HG03558 (cell line): ENCODE measurements at regions not wholly inside any gene's neighbourhood (a gene's known extent, or its start where the extent isn't known, plus 50 kb on each side); places are given as distances from the start of the nearest gene placed in this dataset.
"Not testable (repeated sequence)": the region's sequence is repeated elsewhere in the genome, so short reads cannot be mapped to it uniquely, and the experiment has no call there.

Experiments
- ATAC-seq: cut with Tn5 transposase; IDR thresholded peaks from one replicate; pipeline ENCODE4 v1.9.1; 2021; ENCODE audit warnings: moderate number of reproducible peaks; ENCODE audit not compliant: unreplicated experiment; ENCODE audit errors: extremely low read depth

GRCh38 chr6:120931520-120932180 lies 402.6 kb downstream of the TBC1D32 start:
- not testable (repeated sequence) for ATAC-seq

DNA sequence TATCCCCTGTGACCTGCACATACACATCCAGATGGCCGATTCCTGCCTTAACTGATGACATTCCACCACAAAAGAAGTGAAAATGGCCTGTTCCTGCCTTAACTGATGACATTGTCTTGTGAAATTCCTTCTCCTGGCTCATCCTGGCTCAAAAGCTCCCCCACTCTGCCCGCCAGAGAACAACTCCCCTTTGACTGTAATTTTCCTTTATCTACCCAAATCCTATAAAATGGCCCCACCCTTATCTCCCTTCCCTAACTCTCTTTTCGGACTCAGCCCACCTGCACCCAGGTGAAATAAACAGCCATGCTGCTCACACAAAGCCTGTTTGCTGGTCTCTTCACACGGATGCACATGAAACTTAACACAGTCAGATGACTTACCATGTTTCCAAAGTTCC lies 403.8 kb downstream of the TBC1D32 start:
- not testable (repeated sequence) for ATAC-seq

- no peak for ATAC-seq
These were observed 410.1 kb downstream of the TBC1D32 start for GRCh38 chr6:120924214-120924613.

GRCh38 chr6:120918137-120918536 lies 416.1 kb downstream of the TBC1D32 start:
- no peak for ATAC-seq

DNA sequence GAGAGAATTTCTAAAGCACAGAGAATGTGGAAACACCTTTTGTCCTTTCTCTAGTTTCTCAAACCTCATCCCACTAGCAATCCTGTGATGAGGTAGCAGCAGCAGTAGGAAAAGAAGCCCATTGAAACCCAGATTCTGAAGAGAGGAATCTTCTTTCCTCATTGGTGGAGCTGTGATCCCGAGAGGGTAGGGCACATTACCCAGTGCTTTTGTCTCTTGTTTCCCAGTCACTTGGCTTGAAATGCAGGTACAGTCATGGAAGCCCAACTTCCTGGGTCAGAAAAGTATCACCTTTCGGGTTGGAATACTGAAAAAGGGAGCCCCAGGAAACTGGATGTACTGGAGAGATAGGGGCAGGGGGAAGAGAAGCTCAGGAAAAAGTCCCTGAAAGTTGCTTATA lies 417.4 kb downstream of the TBC1D32 start:
- no peak for ATAC-seq

DNA sequence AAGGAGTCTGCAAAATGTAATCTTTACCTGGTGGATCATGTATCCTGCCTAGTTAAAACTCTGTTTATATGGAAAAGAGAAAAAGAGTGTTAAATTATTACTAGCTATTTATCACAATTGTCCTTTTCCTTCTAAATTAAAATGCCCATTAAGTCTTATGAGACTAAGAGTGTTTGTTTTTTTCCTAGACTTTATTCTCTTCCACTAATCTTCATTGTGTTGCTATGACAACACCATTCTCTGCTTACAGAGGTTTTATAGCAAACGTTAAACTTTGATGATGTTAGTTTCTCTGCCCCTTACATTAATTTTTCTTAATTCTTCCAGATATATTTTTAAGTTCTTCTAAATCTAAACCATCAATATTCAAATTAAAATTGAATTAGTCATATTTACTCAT lies 420.8 kb downstream of the TBC1D32 start:
- ATAC-seq = no peak

DNA sequence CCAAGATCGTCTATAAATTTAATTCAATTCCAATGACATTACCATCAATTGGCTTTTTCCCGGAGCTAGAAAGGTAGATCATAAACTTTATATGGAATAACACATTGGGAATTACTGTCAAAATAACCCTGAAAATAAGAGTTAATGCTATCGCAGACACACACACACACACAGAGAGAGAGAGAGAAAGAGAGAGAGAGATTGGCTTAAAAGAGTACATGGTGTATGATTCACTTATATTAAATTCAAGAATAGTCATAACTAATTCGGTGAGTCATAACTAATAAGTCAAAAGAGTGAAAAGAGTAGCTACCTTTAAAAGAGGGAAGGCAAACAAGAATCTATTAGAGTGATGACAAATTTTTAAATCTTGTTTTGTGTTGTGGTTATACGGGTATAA lies 425.5 kb downstream of the TBC1D32 start:
- ATAC-seq = no peak

GRCh38 chr6:120903836-120904235 lies 430.4 kb downstream of the TBC1D32 start:
- ATAC-seq = no peak

GRCh38 chr6:120899932-120900331 lies 434.3 kb downstream of the TBC1D32 start:
- ATAC-seq = no peak

GRCh38 chr6:120894077-120894476 lies 440.2 kb downstream of the TBC1D32 start:
- ATAC-seq = no peak

DNA sequence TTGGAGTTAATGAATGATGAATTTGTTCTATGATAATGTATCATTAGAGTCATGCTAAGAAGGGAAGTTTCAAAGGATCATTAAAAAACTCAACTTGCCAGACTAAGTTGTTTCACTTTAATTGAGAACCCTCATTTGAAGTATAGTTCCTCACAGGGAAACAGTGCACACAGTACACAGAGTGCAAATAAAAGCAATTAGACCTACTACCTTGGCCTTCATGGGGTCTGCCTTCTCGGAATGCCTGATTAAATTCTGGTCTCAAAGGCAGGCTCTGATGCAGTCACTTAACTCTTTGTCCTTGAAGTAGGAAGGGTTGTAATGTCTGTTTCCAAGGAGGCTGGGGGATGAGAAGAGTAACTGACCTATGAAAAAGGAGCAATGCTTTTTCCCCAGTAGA lies 457.3 kb downstream of the TBC1D32 start:
- ATAC-seq = no peak

- ATAC-seq = peak; percentile 57
These were observed 457.9 kb downstream of the TBC1D32 start for GRCh38 chr6:120876424-120876823.

DNA sequence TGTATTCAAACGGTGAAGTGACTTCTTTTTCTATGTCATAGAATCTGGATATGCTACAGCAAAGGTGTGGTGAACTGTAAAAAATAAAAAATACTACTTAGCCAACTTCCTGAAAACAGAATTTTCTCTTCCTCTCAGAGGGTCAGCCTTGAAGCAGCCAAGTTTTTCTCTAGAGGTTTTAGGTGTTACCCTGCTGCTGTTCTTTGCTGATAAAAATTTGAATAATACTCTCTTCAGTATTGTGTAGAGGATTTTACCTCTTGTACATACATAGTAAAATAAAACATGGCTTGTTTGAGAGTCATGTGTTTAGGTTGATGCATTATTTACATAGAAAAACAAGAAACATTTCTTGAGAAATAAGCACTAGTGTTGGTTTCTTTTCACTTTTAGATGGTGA lies 458.4 kb downstream of the TBC1D32 start:
- no peak for ATAC-seq

DNA sequence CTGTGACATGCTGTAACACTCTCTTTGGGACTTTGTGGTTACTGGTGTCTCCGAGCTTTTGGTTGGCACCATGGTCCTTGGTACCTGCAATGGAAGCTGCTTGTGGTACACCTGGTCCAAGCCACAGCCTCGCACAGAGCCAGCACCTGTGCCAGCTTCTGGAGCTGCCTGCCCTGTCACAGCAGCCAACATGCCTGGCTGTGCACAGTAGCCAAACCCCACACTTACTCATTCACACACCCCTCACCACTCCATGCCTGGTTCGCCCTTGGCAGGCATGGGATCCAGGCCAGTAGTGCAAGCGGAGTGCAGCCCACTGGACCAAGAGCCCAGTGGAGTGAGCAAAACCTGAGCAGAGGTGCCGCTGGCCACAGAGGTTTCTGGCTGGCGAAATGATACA lies 459.9 kb downstream of the TBC1D32 start:
- no peak for ATAC-seq

GRCh38 chr6:120873125-120873865 lies 461.0 kb downstream of the TBC1D32 start:
- no peak for ATAC-seq

GRCh38 chr6:120872262-120872578 lies 462.1 kb downstream of the TBC1D32 start:
- no peak for ATAC-seq

- no peak for ATAC-seq
These were observed 462.6 kb downstream of the TBC1D32 start for GRCh38 chr6:120871416-120872261.

- ATAC-seq = no peak
These were observed 464.9 kb downstream of the TBC1D32 start for GRCh38 chr6:120869397-120869796.

GRCh38 chr6:120857422-120857821 lies 476.9 kb downstream of the TBC1D32 start:
- no peak for ATAC-seq

GRCh38 chr6:120854583-120854982 lies 479.7 kb downstream of the TBC1D32 start:
- no peak for ATAC-seq

DNA sequence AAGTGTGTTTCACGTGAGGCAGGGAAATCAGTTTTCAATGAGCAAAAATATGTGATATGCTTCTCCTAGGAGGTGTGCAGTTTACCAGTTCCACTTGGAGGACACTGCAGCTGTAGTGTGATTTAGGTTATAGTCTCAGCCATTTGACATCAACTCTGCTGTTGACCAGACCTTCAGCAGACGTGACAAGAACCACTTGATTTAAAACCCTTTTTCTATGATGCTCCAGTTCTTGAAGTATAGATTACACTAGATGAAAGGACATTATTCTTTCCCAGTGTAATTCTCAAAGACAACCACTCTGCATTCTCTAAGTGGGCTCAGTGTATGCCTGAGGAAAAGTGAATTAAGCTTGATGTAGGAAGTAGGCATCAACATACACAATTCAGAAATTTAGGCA lies 480.8 kb downstream of the TBC1D32 start:
- ATAC-seq = no peak
